GM23338 (cell line): ENCODE measurements at regions not wholly inside any gene's neighbourhood (a gene's known extent, or its start where the extent isn't known, plus 50 kb on each side); places are given as distances from the start of the nearest gene placed in this dataset.

ENCODE experiments used
- ATAC-seq: fragments of 200-7000 bp; cut with Tn5 transposase; 3 replicates; pipeline ENCODE4 v1.9.1; 2020
- DNase-seq: peaks from one replicate; pipeline ENCODE4 v3.0.0-alpha.2; 2015; ENCODE audit warnings: low spot score
- H2AFZ ChIP-seq: fragments of 200-600 bp; sonication (generic); 2 replicates; pipeline ENCODE4 v1.8.0; 2016; ENCODE audit warnings: antibody characterized with exemption, mild to moderate bottlenecking, moderate library complexity
- H3F3A ChIP-seq: fragments of 200-600 bp; sonication (generic); replicated peaks from 2 replicates; pipeline ENCODE4 v1.8.0; 2017; ENCODE audit warnings: antibody characterized with exemption, mixed run types, low read depth
- H3K27ac ChIP-seq: fragments of 200-600 bp; sonication (generic); 2 replicates; pipeline ENCODE4 v1.6.1; 2016; ENCODE audit warnings: low read depth
- H3K27me3 ChIP-seq: fragments of 200-600 bp; sonication (generic); 2 replicates; pipeline ENCODE4 v1.8.0; 2016; ENCODE audit warnings: mild to moderate bottlenecking, mixed run types, moderate library complexity; ENCODE audit not compliant: insufficient read depth
- H3K36me3 ChIP-seq: fragments of 200-600 bp; sonication (generic); 2 replicates; pipeline ENCODE4 v1.8.0; 2016; ENCODE audit warnings: mild to moderate bottlenecking; ENCODE audit not compliant: insufficient read depth
- H3K4me1 ChIP-seq: fragments of 200-600 bp; sonication (generic); 2 replicates; pipeline ENCODE4 v1.8.0; 2016; ENCODE audit warnings: mild to moderate bottlenecking, moderate library complexity; ENCODE audit not compliant: insufficient read depth
- H3K4me2 ChIP-seq: fragments of 200-600 bp; sonication (generic); 2 replicates; pipeline ENCODE4 v1.7.1; 2017; ENCODE audit warnings: mixed run types
- H3K4me3 ChIP-seq: fragments of 200-600 bp; sonication (generic); 2 replicates; pipeline ENCODE4 v1.6.1; 2016; ENCODE audit warnings: mixed run types
- H3K79me2 ChIP-seq: fragments of 200-600 bp; sonication (generic); replicated peaks from 2 replicates; pipeline ENCODE4 v1.8.0; 2017; ENCODE audit warnings: mild to moderate bottlenecking; ENCODE audit not compliant: insufficient read depth
- H3K9me2 ChIP-seq: fragments of 200-600 bp; sonication (generic); 2 replicates; pipeline ENCODE4 v1.8.0; 2017; ENCODE audit not compliant: insufficient read depth
- H4K20me1 ChIP-seq: fragments of 200-600 bp; sonication (generic); replicated peaks from 2 replicates; pipeline ENCODE4 v1.8.0; 2017; ENCODE audit warnings: mild to moderate bottlenecking; ENCODE audit not compliant: insufficient read depth
- H3K27ac Mint-ChIP-seq: 2 replicates; pipeline ENCODE4 v1.8.0; 2020; ENCODE audit warnings: inconsistent platforms, mild to moderate bottlenecking, moderate library complexity, mixed read lengths
- H3K27me3 Mint-ChIP-seq: 3 replicates; pipeline ENCODE4 v1.8.0; 2022; ENCODE audit warnings: low read depth, mild to moderate bottlenecking, moderate library complexity, mixed read lengths, inconsistent platforms; ENCODE audit not compliant: insufficient read depth, poor library complexity
- H3K36me3 Mint-ChIP-seq: 3 replicates; pipeline ENCODE4 v1.8.0; 2021; ENCODE audit warnings: low read depth, mild to moderate bottlenecking, inconsistent platforms, moderate library complexity, mixed read lengths
- H3K4me1 Mint-ChIP-seq: 3 replicates; pipeline ENCODE4 v1.8.0; 2020; ENCODE audit warnings: mild to moderate bottlenecking, inconsistent platforms, mixed read lengths
- H3K4me3 Mint-ChIP-seq: 3 replicates; pipeline ENCODE4 v1.8.0; 2021; ENCODE audit warnings: moderate library complexity, mild to moderate bottlenecking, inconsistent platforms, mixed read lengths
- H3K9me3 Mint-ChIP-seq: 3 replicates; pipeline ENCODE4 v1.8.0; 2020; ENCODE audit warnings: moderate library complexity, mild to moderate bottlenecking, inconsistent platforms, mixed read lengths
- CREB1 ChIP-seq: fragments of 250-450 bp; sonication (Bioruptor Pico); IDR thresholded peaks from 2 replicates; pipeline ENCODE4 v1.5.0; 2020; ENCODE audit warnings: low read depth, mild to moderate bottlenecking, moderate library complexity
- CTCF ChIP-seq, 2 experiments: fragments of 200-600 bp in 1 of 2; sonication (generic) in 1 of 2; conservative IDR thresholded peaks; 2 replicates each; pipeline versions ENCODE4 v1.5.1 to v1.6.1; 2016 to 2017; ENCODE audit warnings: antibody characterized with exemption in 2 of 2, low read depth in 2 of 2, mild to moderate bottlenecking in 2 of 2, moderate library complexity in 1 of 2
- ETS1 ChIP-seq: IDR thresholded peaks from 2 replicates; pipeline ENCODE4 v1.6.1; 2016; ENCODE audit warnings: antibody characterized with exemption
- EZH2 ChIP-seq: fragments of 200-600 bp; sonication (generic); IDR thresholded peaks from one replicate; pipeline ENCODE4 v1.8.0; 2017; ENCODE audit warnings: antibody characterized with exemption, mild to moderate bottlenecking, low read depth; ENCODE audit not compliant: unreplicated experiment
- EZH2phosphoT487 ChIP-seq: fragments of 200-600 bp; sonication (generic); IDR thresholded peaks from one replicate; pipeline ENCODE4 v1.8.1; 2018; ENCODE audit warnings: antibody characterized with exemption; ENCODE audit not compliant: unreplicated experiment
- JUNB ChIP-seq: IDR thresholded peaks from one replicate; pipeline ENCODE4 v1.6.1; 2016; ENCODE audit warnings: antibody characterized with exemption; ENCODE audit not compliant: unreplicated experiment
- NANOG ChIP-seq: IDR thresholded peaks from 2 replicates; pipeline ENCODE4 v1.6.1; 2016; ENCODE audit warnings: antibody characterized with exemption, borderline replicate concordance
- POLR2AphosphoS5 ChIP-seq: IDR thresholded peaks from 2 replicates; pipeline ENCODE4 v1.6.1; 2016; ENCODE audit warnings: antibody characterized with exemption, low read depth
- REST ChIP-seq: IDR thresholded peaks from one replicate; pipeline ENCODE4 v1.6.1; 2018; ENCODE audit warnings: antibody characterized with exemption; ENCODE audit not compliant: unreplicated experiment
- STAT1 ChIP-seq: IDR thresholded peaks from one replicate; pipeline ENCODE4 v1.6.1; 2016; ENCODE audit warnings: antibody characterized with exemption; ENCODE audit not compliant: unreplicated experiment
- ZNF114 ChIP-seq: fragments of 250-450 bp; sonication (Bioruptor Pico); IDR thresholded peaks from 2 replicates; pipeline ENCODE4 v1.5.0; 2020; ENCODE audit warnings: mild to moderate bottlenecking, moderate library complexity
- ZNF331 ChIP-seq: fragments of 250-450 bp; sonication (Bioruptor Pico); IDR thresholded peaks from 2 replicates; pipeline ENCODE4 v1.5.0; 2020; ENCODE audit warnings: low read depth, mild to moderate bottlenecking, moderate library complexity
- ZNF462 ChIP-seq: fragments of 250-450 bp; sonication (Bioruptor Pico); IDR thresholded peaks from 2 replicates; pipeline ENCODE4 v1.5.0; 2020; ENCODE audit warnings: mild to moderate bottlenecking, moderate library complexity

- Histone ChIP-seq H3K27ac (no peak overlapping the region), H3F3A (no peaks in the 10 kb centered on the region), H4K20me1 (no peaks in the 10 kb centered on the region), H3K4me3 (no peak overlapping the region), H3K79me2 (no peaks in the 10 kb centered on the region), H3K4me2 (no peak overlapping the region), H3K27me3 (no peaks in the 10 kb centered on the region), H3K9me2 (peaks cover 10% of the 10 kb centered on the region; the same call in 1 of the 2 replicates), H3K36me3 (no peaks in the 10 kb centered on the region), H3K4me1 (no peaks in the 10 kb centered on the region), H2AFZ (peak overlapping the region; percentile 29; the same call in 1 of the 2 replicates)
- Mint-ChIP-seq H3K4me1 (peaks cover 9% of the 10 kb centered on the region), H3K27ac (no peak overlapping the region), H3K4me3 (no peak overlapping the region), H3K27me3 (peaks cover 2% of the 10 kb centered on the region), H3K9me3 (no peaks in the 10 kb centered on the region; the same call in 2 of the 3 replicates), H3K36me3 (no peaks in the 10 kb centered on the region)
- TF ChIP-seq ETS1 = no peak
- TF ChIP-seq ZNF462 (CRISPR knock-in tag) = no peak
- TF ChIP-seq ZNF331 = no peak
- no peak for TF ChIP-seq REST
- no peak for TF ChIP-seq EZH2phosphoT487
- no peak for TF ChIP-seq CTCF (conservative IDR thresholded peaks at IDR 0.05; ENCODE audit: low read depth in 2 of 2)
- no peak for TF ChIP-seq ZNF114 (CRISPR knock-in tag)
- TF ChIP-seq NANOG = no peak
- no peak for TF ChIP-seq JUNB
- no peak for TF ChIP-seq POLR2AphosphoS5
- no peak for TF ChIP-seq EZH2
- no peak for TF ChIP-seq CREB1
- TF ChIP-seq STAT1 = no peak
- DNase-seq (no peak), ATAC-seq (no peak)
Measured at GRCh38 chr9:29625931-29626330, 2052.7 kb upstream of the C9orf72 start.
